Stimulated activated CD4-positive, alpha-beta T cell treated with anti-CD3 and anti-CD28 coated beads, Interleukin-1b, Interleukin-23, amount 100 ng/mL, for 4 hours (primary cell): ENCODE measurements at regions not wholly inside any gene's neighbourhood (a gene's known extent, or its start where the extent isn't known, plus 50 kb on each side); places are given as distances from the start of the nearest gene placed in this dataset.
"Not testable (repeated sequence)": the region's sequence is repeated elsewhere in the genome, so short reads cannot be mapped to it uniquely, and the experiment has no call there.

Source experiments
- DNase-seq, 2 donors: peaks; one replicate each; pipeline ENCODE4 v3.0.0-alpha.2; 2020; ENCODE audit warnings: low read depth in 2 of 2

GRCh38 chr5:125898851-125899405 is 524.3 kb upstream of the GRAMD2B start:
- DNase-seq: no peak

GRCh38 chr5:125912028-125912427 is 511.2 kb upstream of the GRAMD2B start:
- no peak for DNase-seq

GRCh38 chr5:125913200-125913599 is 510.0 kb upstream of the GRAMD2B start:
- no peak for DNase-seq

GRCh38 chr5:125914471-125914870 is 508.7 kb upstream of the GRAMD2B start:
- DNase-seq: no peak

GRCh38 chr5:125923958-125924357 is 499.3 kb upstream of the GRAMD2B start:
- not testable (repeated sequence) for DNase-seq

GRCh38 chr5:125926172-125926571 is 497.0 kb upstream of the GRAMD2B start:
- DNase-seq: no peak

- no peak for DNase-seq
Measured at GRCh38 chr5:125928663-125929062, 494.5 kb upstream of the GRAMD2B start.

GRCh38 chr5:125950012-125950615 is 473.1 kb upstream of the GRAMD2B start:
- no peak for DNase-seq

GRCh38 chr5:125961150-125961549 is 462.1 kb upstream of the GRAMD2B start:
- DNase-seq: no peak

- no peak for DNase-seq
Measured at GRCh38 chr5:125965577-125965976, 457.6 kb upstream of the GRAMD2B start.

- DNase-seq: no peak
Measured at GRCh38 chr5:125967576-125967975, 455.6 kb upstream of the GRAMD2B start.

- DNase-seq: no peak
Measured at GRCh38 chr5:125969011-125969813, 454.0 kb upstream of the GRAMD2B start.

- no peak for DNase-seq
Measured at GRCh38 chr5:125969814-125970171, 453.4 kb upstream of the GRAMD2B start.

GRCh38 chr5:125970631-125971307 is 452.4 kb upstream of the GRAMD2B start:
- no peak for DNase-seq

- no peak for DNase-seq
Measured at GRCh38 chr5:125972706-125973105, 450.5 kb upstream of the GRAMD2B start.

- DNase-seq: no peak
Measured at GRCh38 chr5:125974679-125975078, 448.5 kb upstream of the GRAMD2B start.

GRCh38 chr5:125976421-125977000 is 446.7 kb upstream of the GRAMD2B start:
- no peak for DNase-seq

- no peak for DNase-seq
Measured at GRCh38 chr5:125978015-125978414, 445.2 kb upstream of the GRAMD2B start.

GRCh38 chr5:125979636-125980035 is 443.6 kb upstream of the GRAMD2B start:
- DNase-seq: no peak

GRCh38 chr5:125981016-125981415 is 442.2 kb upstream of the GRAMD2B start:
- no peak for DNase-seq

GRCh38 chr5:125987677-125988255 is 435.4 kb upstream of the GRAMD2B start:
- no peak for DNase-seq

- DNase-seq: no peak
Measured at GRCh38 chr5:125992050-125992449, 431.2 kb upstream of the GRAMD2B start.
